Endothelial cell of umbilical vein (primary cell): ENCODE measurements at regions not wholly inside any gene's neighbourhood (a gene's known extent, or its start where the extent isn't known, plus 50 kb on each side); places are given as distances from the start of the nearest gene placed in this dataset.

ENCODE experiments used
- BruUV-seq: library from RNA; stranded (reverse); fragments of 400-500 nt; replicated peaks from 2 replicates; lab custom pipeline; 2021; lab: Mats Ljungman, UMichigan
- CTCF ChIA-PET: fragments of 300-600, 350-600 bp; sonication (Branson Sonifier 250); formaldehyde crosslinking; loops from one replicate; lab custom pipeline; 2021; ENCODE audit warnings: antibody characterized with exemption, inconsistent platforms; lab: Charles Lee
- POLR2A ChIA-PET: fragments of 300-600, 350-600 bp; sonication (Branson Sonifier 250); formaldehyde crosslinking; loops from one replicate; lab custom pipeline; 2021; ENCODE audit warnings: antibody characterized with exemption, inconsistent platforms; lab: Charles Lee
- DNase-seq: peaks from one replicate; pipeline ENCODE4 v3.0.0-alpha.2; 2011; ENCODE audit warnings: low read depth, low spot score
- FAIRE-seq: peaks from 2 replicates; lab custom pipeline; 2011; peaks lifted over from hg19 to GRCh38; lab: Jason Lieb, UNC
- H2AFZ ChIP-seq: 2 replicates; pipeline ENCODE4 v1.6.0; 2012; ENCODE audit warnings: low read depth, low read length, control low read depth, inconsistent platforms
- H3K27ac ChIP-seq: 2 replicates; pipeline ENCODE4 v1.5.1; 2011; ENCODE audit warnings: low read depth, mild to moderate bottlenecking, control low read depth, low read length, moderate library complexity; ENCODE audit not compliant: insufficient read depth
- H3K27me3 ChIP-seq, 2 experiments: 2 replicates each; pipeline versions ENCODE4 v1.6.0 to v1.6.1; 2011; ENCODE audit warnings: low read length in 2 of 2, mixed read lengths in 1 of 2; ENCODE audit not compliant: control insufficient read depth in 2 of 2, insufficient read depth in 2 of 2
- H3K36me3 ChIP-seq, 2 experiments: 2 replicates in 1 of 2; 3 replicates in 1 of 2; pipeline ENCODE4 v1.5.1; 2011; ENCODE audit warnings: low read length in 2 of 2, mild to moderate bottlenecking in 1 of 2, moderate library complexity in 1 of 2; ENCODE audit not compliant: control insufficient read depth in 2 of 2, insufficient read depth in 2 of 2; ENCODE audit errors: extremely low read depth in 1 of 2
- H3K4me1 ChIP-seq: 3 replicates; pipeline ENCODE4 v1.5.1; 2011; ENCODE audit warnings: mild to moderate bottlenecking, low read length; ENCODE audit not compliant: control insufficient read depth, insufficient read depth; ENCODE audit errors: extremely low read depth
- H3K4me2 ChIP-seq: 2 replicates; pipeline ENCODE4 v1.6.1; 2011; ENCODE audit warnings: low read length, control low read depth, mixed read lengths; ENCODE audit not compliant: insufficient read depth
- H3K4me3 ChIP-seq, 3 experiments: fragments of 200-600 bp in 1 of 3; sonication (generic), shearing (Covaris generic) in 1 of 3; replicated peaks in 1 of 3; 2 replicates each; pipeline ENCODE4 v1.5.1; 2011 to 2016; ENCODE audit warnings: control low read depth in 3 of 3, low read length in 3 of 3, mild to moderate bottlenecking in 2 of 3, inconsistent platforms in 1 of 3, low read depth in 1 of 3, moderate library complexity in 1 of 3; ENCODE audit not compliant: insufficient read depth in 1 of 3
- H3K79me2 ChIP-seq: 2 replicates; pipeline ENCODE4 v1.6.0; 2012; ENCODE audit warnings: low read length, inconsistent platforms; ENCODE audit not compliant: control insufficient read depth, insufficient read depth
- H3K9ac ChIP-seq: replicated peaks from 2 replicates; pipeline ENCODE3; 2011; ENCODE audit warnings: low read length, control low read depth; ENCODE audit not compliant: insufficient read depth; ENCODE audit errors: extremely low read depth
- H3K9me1 ChIP-seq: replicated peaks from 3 replicates; pipeline ENCODE4 v1.6.0; 2011; ENCODE audit warnings: mild to moderate bottlenecking, low read length; ENCODE audit not compliant: control insufficient read depth, insufficient read depth; ENCODE audit errors: extremely low read depth
- H3K9me3 ChIP-seq: replicated peaks from 2 replicates; pipeline ENCODE4 v1.5.1; 2012; ENCODE audit warnings: low read length, inconsistent platforms; ENCODE audit not compliant: control insufficient read depth, insufficient read depth
- H4K20me1 ChIP-seq: replicated peaks from 2 replicates; pipeline ENCODE3; 2011; ENCODE audit warnings: mild to moderate bottlenecking, low read length; ENCODE audit not compliant: control insufficient read depth, insufficient read depth; ENCODE audit errors: extremely low read depth
- EZH2 ChIP-seq: IDR thresholded peaks from 2 replicates; pipeline ENCODE4 v1.6.1; 2012; ENCODE audit warnings: borderline replicate concordance, low read depth, mild to moderate bottlenecking, moderate library complexity, low read length, inconsistent platforms; ENCODE audit not compliant: severe bottlenecking
- GATA2 ChIP-seq: IDR thresholded peaks from 2 replicates; pipeline ENCODE4 v1.7.0; 2011; ENCODE audit warnings: low read depth, mild to moderate bottlenecking, moderate library complexity, mixed read lengths, low read length; ENCODE audit not compliant: insufficient read length, insufficient read depth
- JUN ChIP-seq: IDR thresholded peaks from 2 replicates; pipeline ENCODE4 v1.6.1; 2011; ENCODE audit warnings: borderline replicate concordance, low read depth; ENCODE audit not compliant: insufficient read length, insufficient read depth
- MYC ChIP-seq: IDR thresholded peaks from one replicate; pipeline ENCODE4 v1.6.1; 2011; ENCODE audit warnings: mild to moderate bottlenecking, low read depth, low read length
- POLR2A ChIP-seq: IDR thresholded peaks from 2 replicates; pipeline ENCODE4 v1.6.1; 2012; ENCODE audit warnings: low read depth, mild to moderate bottlenecking, control low read depth, low read length
- POLR2AphosphoS5 ChIP-seq: IDR thresholded peaks from 2 replicates; pipeline ENCODE4 v1.6.1; 2012; ENCODE audit warnings: low read depth, mild to moderate bottlenecking, control low read depth, low read length, moderate library complexity; ENCODE audit not compliant: insufficient read depth
- dilution Hi-C: fragments of 300-500 bp; cut with MboI; formaldehyde crosslinking; loops from one replicate; pipeline ENCODE4 v1.15.0; 2019; ENCODE audit warnings: low sequenced_read_pairs; ENCODE audit not compliant: extremely low pct_ligation_motif_present
- intact Hi-C: fragments of 100-400 bp; cut with micrococcal nuclease; formaldehyde crosslinking; loops from one replicate; pipeline ENCODE4 v1.10.0; 2022
- TF ChIP-seq, protein P1 (sequence below): IDR thresholded peaks from 2 replicates; pipeline ENCODE4 v1.6.1; 2011; ENCODE audit not compliant: insufficient read depth, insufficient read length
- TF ChIP-seq, protein P2 (sequence below), 2 donors: IDR thresholded peaks; 1 replicate in 1 of 2; 2 replicates in 1 of 2; pipeline ENCODE4 v1.5.1; 2011; ENCODE audit warnings: low read length in 2 of 2, mild to moderate bottlenecking in 2 of 2, moderate library complexity in 2 of 2, control low read depth in 1 of 2, inconsistent platforms in 1 of 2, low read depth in 1 of 2; ENCODE audit not compliant: insufficient read depth in 1 of 2; ENCODE audit errors: extremely low read depth in 1 of 2

DNA sequence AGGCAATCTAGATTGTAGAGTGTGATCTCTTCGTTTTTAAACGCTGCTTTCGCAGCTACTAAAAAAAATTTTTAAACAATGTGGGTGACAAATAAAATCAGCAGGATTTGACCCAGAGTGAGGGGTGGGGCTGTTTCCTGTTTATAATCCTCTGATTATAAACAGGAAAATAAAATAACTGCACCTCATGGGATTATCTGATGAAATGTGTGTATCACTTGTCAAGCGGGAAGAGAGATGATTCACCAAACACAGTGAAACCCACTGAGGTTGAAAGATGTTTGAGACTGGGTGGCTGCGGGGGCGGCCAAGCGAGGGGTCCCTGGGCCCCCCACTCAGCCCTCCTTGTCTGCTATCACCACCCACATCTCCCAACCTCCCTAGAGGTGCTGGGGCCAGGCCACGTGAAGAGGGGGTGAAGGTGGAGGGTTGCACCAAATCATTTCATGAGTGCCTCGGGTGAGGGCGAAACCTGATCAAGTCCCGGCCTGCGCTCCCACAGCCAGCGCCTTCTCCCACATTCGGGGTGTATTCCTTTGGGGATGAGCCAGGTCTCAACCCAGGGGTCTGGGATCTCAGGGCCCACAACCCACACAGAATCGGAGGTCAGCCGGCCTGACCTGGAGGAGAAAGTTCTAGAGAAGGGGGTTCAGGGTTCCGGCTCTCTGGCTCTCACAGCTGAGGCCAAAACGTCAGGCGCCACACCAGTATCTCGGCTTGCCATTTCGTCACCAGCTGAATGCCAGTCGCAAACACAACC is 212.5 kb downstream of the BMP7 start:
- no TSS peak for BruUV-seq
- Histone ChIP-seq H3K27ac (no peak overlapping the region), H3K4me2 (no peak overlapping the region), H3K36me3 (no peaks in the 10 kb centered on the region), H3K9me3 (no peaks in the 10 kb centered on the region), H3K9me1 (no peaks in the 10 kb centered on the region), H4K20me1 (no peaks in the 10 kb centered on the region), H3K79me2 (no peaks in the 10 kb centered on the region), H3K4me3 (no peak overlapping the region), H3K27me3 (no peaks in the 10 kb centered on the region), H3K4me1 (no peaks in the 10 kb centered on the region), H2AFZ (no peak overlapping the region), H3K9ac (no peak overlapping the region)
- dilution Hi-C loops: no loop called here
- ChIA-PET CTCF (no interaction called here), POLR2A (no interaction called here)
- DNase-seq (no peak), FAIRE-seq (no peak)
- intact Hi-C loops: no loop called here
- TF ChIP-seq, protein P1, sequence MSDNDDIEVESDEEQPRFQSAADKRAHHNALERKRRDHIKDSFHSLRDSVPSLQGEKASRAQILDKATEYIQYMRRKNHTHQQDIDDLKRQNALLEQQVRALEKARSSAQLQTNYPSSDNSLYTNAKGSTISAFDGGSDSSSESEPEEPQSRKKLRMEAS: no peak
- TF ChIP-seq JUN: no peak
- TF ChIP-seq POLR2A: no peak
- no peak for TF ChIP-seq MYC
- TF ChIP-seq POLR2AphosphoS5: no peak
- TF ChIP-seq, protein P2, sequence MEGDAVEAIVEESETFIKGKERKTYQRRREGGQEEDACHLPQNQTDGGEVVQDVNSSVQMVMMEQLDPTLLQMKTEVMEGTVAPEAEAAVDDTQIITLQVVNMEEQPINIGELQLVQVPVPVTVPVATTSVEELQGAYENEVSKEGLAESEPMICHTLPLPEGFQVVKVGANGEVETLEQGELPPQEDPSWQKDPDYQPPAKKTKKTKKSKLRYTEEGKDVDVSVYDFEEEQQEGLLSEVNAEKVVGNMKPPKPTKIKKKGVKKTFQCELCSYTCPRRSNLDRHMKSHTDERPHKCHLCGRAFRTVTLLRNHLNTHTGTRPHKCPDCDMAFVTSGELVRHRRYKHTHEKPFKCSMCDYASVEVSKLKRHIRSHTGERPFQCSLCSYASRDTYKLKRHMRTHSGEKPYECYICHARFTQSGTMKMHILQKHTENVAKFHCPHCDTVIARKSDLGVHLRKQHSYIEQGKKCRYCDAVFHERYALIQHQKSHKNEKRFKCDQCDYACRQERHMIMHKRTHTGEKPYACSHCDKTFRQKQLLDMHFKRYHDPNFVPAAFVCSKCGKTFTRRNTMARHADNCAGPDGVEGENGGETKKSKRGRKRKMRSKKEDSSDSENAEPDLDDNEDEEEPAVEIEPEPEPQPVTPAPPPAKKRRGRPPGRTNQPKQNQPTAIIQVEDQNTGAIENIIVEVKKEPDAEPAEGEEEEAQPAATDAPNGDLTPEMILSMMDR (IDR thresholded peaks at IDR 0.05; ENCODE audit: extremely low read depth in 1 of 2, insufficient read depth in 1 of 2, low read depth in 1 of 2, low read length in 2 of 2): no peak
- no peak for TF ChIP-seq EZH2
- no peak for TF ChIP-seq GATA2
